PC-9 (cell line): ENCODE measurements at regions not wholly inside any gene's neighbourhood (a gene's known extent, or its start where the extent isn't known, plus 50 kb on each side); places are given as distances from the start of the nearest gene placed in this dataset.

ENCODE experiments used
- BruUV-seq: library from RNA; stranded (reverse); fragments of 400-500 nt; replicated peaks from 2 replicates; lab custom pipeline; 2021; lab: Mats Ljungman, UMichigan
- CTCF ChIA-PET: fragments of 300-600 bp; sonication (Branson Sonifier 250); formaldehyde crosslinking; loops from one replicate; lab custom pipeline; 2022; ENCODE audit warnings: antibody characterized with exemption; lab: Charles Lee
- POLR2A ChIA-PET: fragments of 300-600 bp; sonication (Branson Sonifier 250); formaldehyde crosslinking; loops from one replicate; lab custom pipeline; 2022; ENCODE audit warnings: antibody characterized with exemption; ENCODE audit not compliant: unreplicated experiment; lab: Charles Lee
- DNase-seq, 2 experiments: peaks; one replicate each; pipeline versions ENCODE4 v3.0.0 to v3.0.0-alpha.2; 2015 to 2022; ENCODE audit warnings: mixed read lengths in 1 of 2
- H2AFZ ChIP-seq: fragments of 200-600 bp; sonication (generic); 2 replicates; pipeline ENCODE4 v1.8.1; 2017; ENCODE audit warnings: antibody characterized with exemption
- H3F3A ChIP-seq: fragments of 200-600 bp; sonication (generic); 2 replicates; pipeline ENCODE4 v1.8.1; 2017; ENCODE audit warnings: antibody characterized with exemption, mild to moderate bottlenecking, low read depth; ENCODE audit not compliant: insufficient read depth
- H3K27ac ChIP-seq: fragments of 200-600 bp; sonication (generic); 2 replicates; pipeline ENCODE4 v1.6.1; 2016; ENCODE audit warnings: mixed run types
- H3K27me3 ChIP-seq: fragments of 200-600 bp; sonication (generic); 2 replicates; pipeline ENCODE4 v1.6.1; 2016; ENCODE audit warnings: low read depth, mixed run types; ENCODE audit not compliant: insufficient read depth
- H3K36me3 ChIP-seq: fragments of 200-600 bp; sonication (generic); 2 replicates; pipeline ENCODE4 v1.6.1; 2016; ENCODE audit warnings: low read depth, mixed run types
- H3K4me1 ChIP-seq: fragments of 200-600 bp; sonication (generic); replicated peaks from 2 replicates; pipeline ENCODE4 v1.6.1; 2016; ENCODE audit warnings: mixed run types; ENCODE audit not compliant: insufficient read depth
- H3K4me2 ChIP-seq: fragments of 200-600 bp; sonication (generic); 2 replicates; pipeline ENCODE4 v1.6.1; 2017; ENCODE audit warnings: mixed run types
- H3K4me3 ChIP-seq: fragments of 200-600 bp; sonication (generic); 2 replicates; pipeline ENCODE4 v1.6.1; 2016; ENCODE audit warnings: mixed run types
- H3K79me2 ChIP-seq: fragments of 200-600 bp; sonication (generic); 2 replicates; pipeline ENCODE4 v1.6.1; 2017; ENCODE audit warnings: low read depth, mixed run types
- H3K9me2 ChIP-seq: fragments of 200-600 bp; sonication (generic); 2 replicates; pipeline ENCODE4 v1.8.1; 2017; ENCODE audit warnings: mild to moderate bottlenecking; ENCODE audit not compliant: insufficient read depth
- H3K9me3 ChIP-seq: fragments of 200-600 bp; sonication (generic); 2 replicates; pipeline ENCODE4 v1.8.1; 2016; ENCODE audit warnings: low read depth; ENCODE audit not compliant: insufficient read depth
- H4K20me1 ChIP-seq: fragments of 200-600 bp; sonication (generic); 2 replicates; pipeline ENCODE4 v1.8.1; 2017; ENCODE audit not compliant: insufficient read depth
- CTCF ChIP-seq: fragments of 200-600 bp; sonication (generic); conservative IDR thresholded peaks from 2 replicates; pipeline ENCODE4 v1.6.1; 2017; ENCODE audit warnings: mixed run types, antibody characterized with exemption, mild to moderate bottlenecking, moderate library complexity
- EZH2 ChIP-seq: fragments of 200-600 bp; sonication (generic); IDR thresholded peaks from 2 replicates; pipeline ENCODE4 v1.8.0; 2017; ENCODE audit warnings: antibody characterized with exemption, low read depth
- intact Hi-C: fragments of 100-400 bp; cut with micrococcal nuclease; formaldehyde crosslinking; loops from one replicate; pipeline ENCODE4 v1.10.0; 2022; ENCODE audit not compliant: unreplicated experiment

- no peaks in the 10 kb centered on the region for H3K27me3 ChIP-seq
- H3K4me3 ChIP-seq: no peak overlapping the region
- no peaks in the 10 kb centered on the region for H3K4me1 ChIP-seq
- intact Hi-C loops: no loop called here
- ChIA-PET POLR2A (no interaction called here), CTCF (no interaction called here)
- no peaks in the 10 kb centered on the region for H3K9me3 ChIP-seq
- no peak overlapping the region for H2AFZ ChIP-seq
- TF ChIP-seq CTCF (no peak), EZH2 (no peak)
- no peaks in the 10 kb centered on the region for H4K20me1 ChIP-seq
- no peaks in the 10 kb centered on the region for H3F3A ChIP-seq
- no peak overlapping the region for H3K4me2 ChIP-seq
- no peaks in the 10 kb centered on the region for H3K36me3 ChIP-seq
- no peaks in the 10 kb centered on the region for H3K79me2 ChIP-seq
- no TSS peak for BruUV-seq
- H3K27ac ChIP-seq: no peak overlapping the region
- no peaks in the 10 kb centered on the region for H3K9me2 ChIP-seq
- no peak for DNase-seq
These were observed 533.2 kb upstream of the FAT1 start for GRCh38 chr4:187256897-187257296.

GRCh38 chr4:187258651-187259401, 535.2 kb upstream of the FAT1 start:
- H3F3A ChIP-seq: no peaks in the 10 kb centered on the region
- no peaks in the 10 kb centered on the region for H3K9me3 ChIP-seq
- no peak overlapping the region for H3K4me2 ChIP-seq
- H3K79me2 ChIP-seq: no peaks in the 10 kb centered on the region
- H2AFZ ChIP-seq: no peak overlapping the region
- no peak for DNase-seq
- ChIA-PET CTCF (no interaction called here), POLR2A (no interaction called here)
- H4K20me1 ChIP-seq: no peaks in the 10 kb centered on the region
- H3K27me3 ChIP-seq: no peaks in the 10 kb centered on the region
- H3K9me2 ChIP-seq: no peaks in the 10 kb centered on the region
- TF ChIP-seq CTCF (no peak), EZH2 (no peak)
- BruUV-seq: no TSS peak
- no peak overlapping the region for H3K27ac ChIP-seq
- H3K4me3 ChIP-seq: no peak overlapping the region
- no peaks in the 10 kb centered on the region for H3K4me1 ChIP-seq
- intact Hi-C loops: no loop called here
- no peaks in the 10 kb centered on the region for H3K36me3 ChIP-seq

GRCh38 chr4:187268940-187269339, 545.3 kb upstream of the FAT1 start:
- H3K27me3 ChIP-seq: no peaks in the 10 kb centered on the region
- no peaks in the 10 kb centered on the region for H3K9me3 ChIP-seq
- CTCF ChIA-PET: no interaction called here
- no peaks in the 10 kb centered on the region for H3K9me2 ChIP-seq
- H3K36me3 ChIP-seq: no peaks in the 10 kb centered on the region
- H4K20me1 ChIP-seq: no peaks in the 10 kb centered on the region
- no peaks in the 10 kb centered on the region for H3K79me2 ChIP-seq
- DNase-seq: no peak
- no peaks in the 10 kb centered on the region for H3F3A ChIP-seq
- no peak overlapping the region for H2AFZ ChIP-seq
- no peak overlapping the region for H3K4me3 ChIP-seq
- POLR2A ChIA-PET: no interaction called here
- BruUV-seq: no TSS peak
- no peak overlapping the region for H3K27ac ChIP-seq
- no peaks in the 10 kb centered on the region for H3K4me1 ChIP-seq
- H3K4me2 ChIP-seq: no peak overlapping the region
- TF ChIP-seq EZH2: no peak
- TF ChIP-seq CTCF: no peak
- intact Hi-C loops: no loop called here
